GM12878 (cell line): ENCODE measurements at regions not wholly inside any gene's neighbourhood (a gene's known extent, or its start where the extent isn't known, plus 50 kb on each side); places are given as distances from the start of the nearest gene placed in this dataset.

Experiments
- ATAC-seq: fragments of 200-7000 bp; cut with Tn5 transposase; 3 replicates; pipeline ENCODE4 v1.9.1; 2020; ENCODE audit warnings: mild to moderate bottlenecking, moderate library complexity
- BruUV-seq: library from RNA; stranded (reverse); fragments of 400-500 nt; replicated peaks from 2 replicates; lab custom pipeline; 2021; lab: Mats Ljungman, UMichigan
- CTCF ChIA-PET: fragments of 300-600 bp; sonication (Branson Sonifier 250); formaldehyde crosslinking; extraction: SDS; loops from one replicate; lab custom pipeline; 2021; ENCODE audit warnings: inconsistent platforms; lab: Yijun Ruan, JAX
- POLR2A ChIA-PET: fragments of 350-600 bp; formaldehyde crosslinking; extraction: SDS; loops from one replicate; lab custom pipeline; 2021; ENCODE audit warnings: inconsistent platforms; lab: Charles Lee
- RAD21 ChIA-PET: fragments of 300-600 bp; sonication (Branson Sonifier 250); formaldehyde crosslinking; loops from one replicate; lab custom pipeline; 2023; ENCODE audit warnings: antibody characterized with exemption; ENCODE audit not compliant: unreplicated experiment; lab: Charles Lee
- SMC1A ChIA-PET: fragments of 300-600 bp; sonication (Branson Sonifier 250); formaldehyde crosslinking; loops from one replicate; lab custom pipeline; 2023; ENCODE audit not compliant: unreplicated experiment, uncharacterized antibody; lab: Charles Lee
- DNase-seq: peaks from one replicate; pipeline ENCODE4 v3.0.0-alpha.2; 2011; ENCODE audit warnings: low read depth, low spot score
- FAIRE-seq: peaks from 3 replicates; lab custom pipeline; 2011; peaks lifted over from hg19 to GRCh38; lab: Jason Lieb, UNC
- H2AFZ ChIP-seq: 2 replicates; pipeline ENCODE4 v1.6.0; 2011; ENCODE audit warnings: low read depth, low read length, control low read depth; ENCODE audit not compliant: control insufficient read depth
- H3K27ac ChIP-seq: 2 replicates; pipeline ENCODE4 v1.5.1; 2011; ENCODE audit warnings: control low read depth; ENCODE audit not compliant: control insufficient read depth, insufficient read depth
- H3K27me3 ChIP-seq, 2 experiments: replicated peaks in 1 of 2; 2 replicates each; pipeline versions ENCODE4 v1.6.0 to v1.6.1; 2011; ENCODE audit warnings: low read length in 1 of 2; ENCODE audit not compliant: control insufficient read depth in 2 of 2, insufficient read depth in 2 of 2
- H3K36me3 ChIP-seq, 2 experiments: 2 replicates each; pipeline ENCODE4 v1.5.1; 2011; ENCODE audit warnings: low read length in 1 of 2; ENCODE audit not compliant: control insufficient read depth in 2 of 2, insufficient read depth in 2 of 2
- H3K4me1 ChIP-seq: 2 replicates; pipeline ENCODE4 v1.6.1; 2011; ENCODE audit warnings: mild to moderate bottlenecking, low read length, moderate library complexity, mixed read lengths; ENCODE audit not compliant: control insufficient read depth, insufficient read depth
- H3K4me2 ChIP-seq: 2 replicates; pipeline ENCODE4 v1.6.0; 2011; ENCODE audit warnings: control low read depth; ENCODE audit not compliant: control insufficient read depth, insufficient read depth
- H3K4me3 ChIP-seq: fragments of 200-600 bp; sonication (generic); 2 replicates; pipeline ENCODE4 v1.5.1; 2016
- H3K79me2 ChIP-seq: 2 replicates; pipeline ENCODE4 v1.6.0; 2011; ENCODE audit warnings: low read length; ENCODE audit not compliant: control insufficient read depth, insufficient read depth
- H3K9ac ChIP-seq: 2 replicates; pipeline ENCODE4 v1.8.0; 2011; ENCODE audit warnings: low read length, control low read depth, mixed read lengths; ENCODE audit not compliant: control insufficient read depth, insufficient read depth
- H3K9me3 ChIP-seq: replicated peaks from 3 replicates; pipeline ENCODE4 v1.5.1; 2011; ENCODE audit warnings: mild to moderate bottlenecking, low read length; ENCODE audit not compliant: control insufficient read depth, insufficient read depth
- H4K20me1 ChIP-seq: 2 replicates; pipeline ENCODE4 v1.6.0; 2011; ENCODE audit not compliant: control insufficient read depth, insufficient read depth
- MLLT1 ChIP-seq: fragments of 450-650 bp; IDR thresholded peaks from 2 replicates; pipeline ENCODE4 v1.6.1; 2016; ENCODE audit warnings: mild to moderate bottlenecking
- STAT1 ChIP-seq: fragments of 450-650 bp; conservative IDR thresholded peaks from 2 replicates; pipeline ENCODE4 v1.6.1; 2014; ENCODE audit warnings: antibody characterized with exemption, mild to moderate bottlenecking
- YBX1 ChIP-seq: fragments of 450-650 bp; IDR thresholded peaks from 2 replicates; pipeline ENCODE4 v1.6.1; 2016; ENCODE audit warnings: antibody characterized with exemption
- whole genome bisulfite sequencing: methylation state at CpG from one replicate; pipeline ENCODE4 v1.1.6; 2016; ENCODE audit warnings: low lambda C conversion rate; ENCODE audit not compliant: insufficient replicate concordance, insufficient coverage; ENCODE audit errors: missing lambda C conversion rate; 5-methylcytosine and 5-hydroxymethylcytosine counted together
- in situ Hi-C: fragments of 300-500 bp; cut with MboI; formaldehyde crosslinking; loops from 9 replicates; pipeline ENCODE4 v1.14.3; 2018; ENCODE audit warnings: mixed read lengths
- intact Hi-C: fragments of 100-400 bp; cut with micrococcal nuclease; formaldehyde crosslinking; loops from one replicate; pipeline ENCODE4 v1.14.2; 2022; ENCODE audit not compliant: unreplicated experiment
- TF ChIP-seq, protein P1 (sequence below): fragments of 450-650 bp; IDR thresholded peaks from 2 replicates; pipeline ENCODE4 v1.6.1; 2017; ENCODE audit warnings: antibody characterized with exemption, mild to moderate bottlenecking, moderate library complexity
- TF ChIP-seq, protein P2 (sequence below): fragments of 450-650 bp; IDR thresholded peaks from 2 replicates; pipeline ENCODE4 v1.6.1; 2016; ENCODE audit warnings: mild to moderate bottlenecking
- TF ChIP-seq, protein P3 (sequence below): fragments of 450-650 bp; conservative IDR thresholded peaks from 2 replicates; pipeline ENCODE4 v1.6.1; 2017; ENCODE audit warnings: mild to moderate bottlenecking, moderate library complexity

DNA sequence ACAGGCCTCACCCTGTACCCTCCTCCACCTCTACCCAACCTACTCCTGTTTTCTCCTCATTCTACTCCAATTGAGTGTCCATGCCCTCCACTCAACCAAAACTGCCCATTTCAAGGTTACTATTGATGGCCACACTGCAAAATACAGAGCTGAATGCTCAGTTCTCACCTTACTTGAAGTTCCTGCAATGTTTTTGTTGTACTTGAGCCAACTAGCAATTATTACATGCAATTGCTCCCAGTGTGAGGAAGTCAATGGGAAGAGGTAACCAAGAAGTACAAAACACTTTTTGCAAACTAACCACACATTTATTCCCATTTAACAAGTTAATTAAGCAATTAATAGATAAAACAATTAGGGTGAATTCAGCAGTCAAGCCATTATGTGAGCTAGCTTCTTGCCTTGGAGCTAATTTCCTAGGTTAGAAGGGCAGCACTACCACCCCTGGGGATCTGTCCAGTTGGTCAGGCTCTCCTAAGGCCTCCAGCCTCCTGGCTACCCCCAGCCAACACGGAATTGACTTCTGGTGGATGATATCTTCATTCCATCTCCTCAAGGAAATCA, 52.4 kb upstream of the GGTLC1 start (continued):
- TF ChIP-seq, protein P1, sequence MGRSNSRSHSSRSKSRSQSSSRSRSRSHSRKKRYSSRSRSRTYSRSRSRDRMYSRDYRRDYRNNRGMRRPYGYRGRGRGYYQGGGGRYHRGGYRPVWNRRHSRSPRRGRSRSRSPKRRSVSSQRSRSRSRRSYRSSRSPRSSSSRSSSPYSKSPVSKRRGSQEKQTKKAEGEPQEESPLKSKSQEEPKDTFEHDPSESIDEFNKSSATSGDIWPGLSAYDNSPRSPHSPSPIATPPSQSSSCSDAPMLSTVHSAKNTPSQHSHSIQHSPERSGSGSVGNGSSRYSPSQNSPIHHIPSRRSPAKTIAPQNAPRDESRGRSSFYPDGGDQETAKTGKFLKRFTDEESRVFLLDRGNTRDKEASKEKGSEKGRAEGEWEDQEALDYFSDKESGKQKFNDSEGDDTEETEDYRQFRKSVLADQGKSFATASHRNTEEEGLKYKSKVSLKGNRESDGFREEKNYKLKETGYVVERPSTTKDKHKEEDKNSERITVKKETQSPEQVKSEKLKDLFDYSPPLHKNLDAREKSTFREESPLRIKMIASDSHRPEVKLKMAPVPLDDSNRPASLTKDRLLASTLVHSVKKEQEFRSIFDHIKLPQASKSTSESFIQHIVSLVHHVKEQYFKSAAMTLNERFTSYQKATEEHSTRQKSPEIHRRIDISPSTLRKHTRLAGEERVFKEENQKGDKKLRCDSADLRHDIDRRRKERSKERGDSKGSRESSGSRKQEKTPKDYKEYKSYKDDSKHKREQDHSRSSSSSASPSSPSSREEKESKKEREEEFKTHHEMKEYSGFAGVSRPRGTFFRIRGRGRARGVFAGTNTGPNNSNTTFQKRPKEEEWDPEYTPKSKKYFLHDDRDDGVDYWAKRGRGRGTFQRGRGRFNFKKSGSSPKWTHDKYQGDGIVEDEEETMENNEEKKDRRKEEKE, result no peak
- TF ChIP-seq STAT1 (no peak), MLLT1 (no peak), YBX1 (no peak)

DNA sequence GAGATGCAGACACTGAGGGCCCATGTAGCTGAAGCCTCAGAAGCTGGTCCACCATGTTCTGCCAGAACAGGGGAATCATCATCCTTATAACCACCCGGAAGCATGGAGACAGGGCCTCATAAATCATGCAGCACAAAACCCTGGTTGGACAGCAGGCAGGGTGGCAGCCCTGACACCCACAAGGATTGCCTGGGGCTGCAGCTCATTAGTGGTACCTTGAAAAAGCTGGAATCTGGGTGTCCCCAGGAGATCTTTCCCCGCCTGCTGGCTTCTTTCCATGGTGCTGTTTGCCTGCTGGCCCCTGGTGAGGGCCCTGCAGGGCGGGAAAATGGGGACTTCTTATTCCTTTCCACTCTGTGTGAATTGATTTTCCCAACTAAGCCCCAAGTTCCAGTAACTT, 50.6 kb upstream of the GGTLC1 start:
- no peaks in the 10 kb centered on the region for H3K4me1 ChIP-seq
- H3K4me3 ChIP-seq, result no peak overlapping the region
- ChIA-PET CTCF (no interaction called here), RAD21 (no interaction called here)
- no peaks in the 10 kb centered on the region for H3K36me3 ChIP-seq
- H2AFZ ChIP-seq, result no peak overlapping the region
- TF ChIP-seq, protein P2, sequence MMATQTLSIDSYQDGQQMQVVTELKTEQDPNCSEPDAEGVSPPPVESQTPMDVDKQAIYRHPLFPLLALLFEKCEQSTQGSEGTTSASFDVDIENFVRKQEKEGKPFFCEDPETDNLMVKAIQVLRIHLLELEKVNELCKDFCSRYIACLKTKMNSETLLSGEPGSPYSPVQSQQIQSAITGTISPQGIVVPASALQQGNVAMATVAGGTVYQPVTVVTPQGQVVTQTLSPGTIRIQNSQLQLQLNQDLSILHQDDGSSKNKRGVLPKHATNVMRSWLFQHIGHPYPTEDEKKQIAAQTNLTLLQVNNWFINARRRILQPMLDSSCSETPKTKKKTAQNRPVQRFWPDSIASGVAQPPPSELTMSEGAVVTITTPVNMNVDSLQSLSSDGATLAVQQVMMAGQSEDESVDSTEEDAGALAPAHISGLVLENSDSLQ, result no peak
- TF ChIP-seq, protein P3, sequence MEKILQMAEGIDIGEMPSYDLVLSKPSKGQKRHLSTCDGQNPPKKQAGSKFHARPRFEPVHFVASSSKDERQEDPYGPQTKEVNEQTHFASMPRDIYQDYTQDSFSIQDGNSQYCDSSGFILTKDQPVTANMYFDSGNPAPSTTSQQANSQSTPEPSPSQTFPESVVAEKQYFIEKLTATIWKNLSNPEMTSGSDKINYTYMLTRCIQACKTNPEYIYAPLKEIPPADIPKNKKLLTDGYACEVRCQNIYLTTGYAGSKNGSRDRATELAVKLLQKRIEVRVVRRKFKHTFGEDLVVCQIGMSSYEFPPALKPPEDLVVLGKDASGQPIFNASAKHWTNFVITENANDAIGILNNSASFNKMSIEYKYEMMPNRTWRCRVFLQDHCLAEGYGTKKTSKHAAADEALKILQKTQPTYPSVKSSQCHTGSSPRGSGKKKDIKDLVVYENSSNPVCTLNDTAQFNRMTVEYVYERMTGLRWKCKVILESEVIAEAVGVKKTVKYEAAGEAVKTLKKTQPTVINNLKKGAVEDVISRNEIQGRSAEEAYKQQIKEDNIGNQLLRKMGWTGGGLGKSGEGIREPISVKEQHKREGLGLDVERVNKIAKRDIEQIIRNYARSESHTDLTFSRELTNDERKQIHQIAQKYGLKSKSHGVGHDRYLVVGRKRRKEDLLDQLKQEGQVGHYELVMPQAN, result no peak
- TF ChIP-seq, all 136 proteins: peak for 0
- DNase-seq, result no peak
- Histone ChIP-seq H3K9ac (no peak overlapping the region), H3K27ac (no peak overlapping the region), H3K79me2 (no peaks in the 10 kb centered on the region), H3K4me2 (no peak overlapping the region), H4K20me1 (no peaks in the 10 kb centered on the region), H3K9me3 (no peaks in the 10 kb centered on the region), H3K27me3 (no peaks in the 10 kb centered on the region)
- no peak for ATAC-seq
- BruUV-seq, result no TSS peak
- intact Hi-C loops (no loop called here), in situ Hi-C loops (no loop called here)
- POLR2A ChIA-PET, result no interaction called here
- 0% methylated on average over 3 of the region's 3 CpGs for WGBS
- FAIRE-seq, result no peak
- SMC1A ChIA-PET, result no interaction called here
